ENCODE measurements at regions not wholly inside any gene's neighbourhood (a gene's known extent, or its start where the extent isn't known, plus 50 kb on each side); places are given as distances from the start of the nearest gene placed in this dataset.

DNA sequence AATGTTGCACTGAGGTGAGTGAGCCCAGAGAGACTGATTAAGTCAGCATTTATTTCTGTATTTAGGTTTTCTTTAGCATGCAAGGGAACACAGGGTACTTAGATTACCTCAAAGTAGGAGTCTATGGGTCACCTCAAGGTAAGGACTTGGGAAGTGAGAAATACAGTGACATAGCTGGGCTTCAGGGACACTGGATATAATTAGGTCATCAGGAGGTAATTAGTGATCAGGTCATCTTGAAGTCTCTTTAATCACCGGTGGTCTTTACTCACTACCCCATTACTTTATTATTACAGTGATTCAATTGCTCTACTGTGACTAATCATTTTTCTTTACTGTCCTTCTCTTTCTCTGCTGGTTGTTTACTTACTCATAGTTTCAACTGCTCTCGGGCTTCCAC lies 59.9 kb upstream of the KCNK1 start:
- no peaks in the 10 kb centered on the region for H3K36me3 Mint-ChIP-seq
- ATAC-seq = no peak
- peaks cover 7% of the 10 kb centered on the region for H3K9me3 Mint-ChIP-seq
- no peak overlapping the region for H3K27ac Mint-ChIP-seq
- H3K4me3 Mint-ChIP-seq = no peak overlapping the region
- no peaks in the 10 kb centered on the region for H3K27me3 Mint-ChIP-seq
- no peaks in the 10 kb centered on the region for H3K4me1 Mint-ChIP-seq (ENCODE audit: low read depth in 2 of 2)
- DNase-seq (ENCODE audit: low spot score) = no peak

DNA sequence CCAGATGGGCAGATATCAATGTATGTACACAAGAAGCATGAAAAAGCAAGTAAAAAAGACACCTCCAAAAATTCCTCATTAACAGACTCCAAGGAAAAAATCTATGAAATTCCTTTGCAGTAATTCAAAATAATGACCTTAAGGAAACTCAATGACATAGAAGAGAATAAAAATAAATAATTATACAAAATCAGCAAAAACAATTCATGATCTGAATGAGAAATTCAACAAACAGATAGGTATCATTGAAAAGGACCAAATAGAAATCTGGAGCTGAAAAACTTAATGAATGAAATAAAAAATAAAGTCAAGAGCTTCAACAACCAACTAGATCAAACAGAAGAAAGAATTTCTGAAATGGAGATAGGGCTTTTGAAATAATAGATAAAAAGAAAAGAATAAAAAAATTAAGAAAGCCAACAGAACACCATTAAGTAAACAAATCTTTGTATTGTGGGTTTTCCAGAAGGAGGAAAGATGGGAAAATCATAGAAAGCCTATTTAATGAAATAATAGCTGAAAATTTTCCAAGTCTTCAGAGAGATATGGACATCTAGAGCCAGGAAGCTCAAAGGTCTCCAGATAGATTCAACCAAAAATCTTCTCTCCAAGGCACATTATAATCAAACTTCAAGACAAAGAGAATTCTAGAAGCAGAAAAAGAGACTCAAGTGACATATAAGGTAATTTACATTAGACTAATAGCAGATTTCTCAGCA lies 52.0 kb upstream of the KCNK1 start:
- ATAC-seq (no peak), DNase-seq (ENCODE audit: low spot score) (no peak)
- H3K9me3 Mint-ChIP-seq = peaks cover 8% of the 10 kb centered on the region
- no peaks in the 10 kb centered on the region for H3K4me1 Mint-ChIP-seq (ENCODE audit: low read depth in 2 of 2)
- H3K36me3 Mint-ChIP-seq = peaks cover 11% of the 10 kb centered on the region
- no peak overlapping the region for H3K4me3 Mint-ChIP-seq
- no peaks in the 10 kb centered on the region for H3K27me3 Mint-ChIP-seq
- H3K27ac Mint-ChIP-seq = no peak overlapping the region
